GM12865 (cell line): ENCODE measurements at regions not wholly inside any gene's neighbourhood (a gene's known extent, or its start where the extent isn't known, plus 50 kb on each side); places are given as distances from the start of the nearest gene placed in this dataset.

Experiments
- DNase-seq: peaks from one replicate; pipeline ENCODE4 v3.0.0; 2010; ENCODE audit warnings: low read depth
- H3K4me3 ChIP-seq: 2 replicates; pipeline ENCODE4 v1.5.1; 2011; ENCODE audit warnings: mild to moderate bottlenecking, low read depth, low read length, control low read depth
- CTCF ChIP-seq: IDR thresholded peaks from 2 replicates; pipeline ENCODE4 v1.5.1; 2011; ENCODE audit warnings: low read length, control low read depth, low read depth, inconsistent platforms; ENCODE audit not compliant: insufficient read depth; ENCODE audit errors: missing control alignments

GRCh38 chr4:11919316-11919715 lies 490.6 kb upstream of the HS3ST1 start:
- no peak for TF ChIP-seq CTCF
- DNase-seq = no peak
- no peak overlapping the region for H3K4me3 ChIP-seq

GRCh38 chr4:11914406-11914805 lies 485.7 kb upstream of the HS3ST1 start:
- no peak for TF ChIP-seq CTCF
- no peak overlapping the region for H3K4me3 ChIP-seq
- DNase-seq = no peak

- TF ChIP-seq CTCF = no peak
- DNase-seq = no peak
- no peak overlapping the region for H3K4me3 ChIP-seq
These were observed 484.2 kb upstream of the HS3ST1 start for GRCh38 chr4:11912886-11913285.

GRCh38 chr4:11910812-11911211 lies 482.1 kb upstream of the HS3ST1 start:
- no peak overlapping the region for H3K4me3 ChIP-seq
- DNase-seq = no peak
- TF ChIP-seq CTCF = no peak

GRCh38 chr4:11908712-11909111 lies 480.0 kb upstream of the HS3ST1 start:
- no peak for TF ChIP-seq CTCF
- no peak for DNase-seq
- H3K4me3 ChIP-seq = no peak overlapping the region

- no peak for TF ChIP-seq CTCF
- DNase-seq = no peak
- H3K4me3 ChIP-seq = no peak overlapping the region
These were observed 479.5 kb upstream of the HS3ST1 start for GRCh38 chr4:11908205-11908604.

- no peak for DNase-seq
- no peak overlapping the region for H3K4me3 ChIP-seq
- TF ChIP-seq CTCF = no peak
These were observed 476.4 kb upstream of the HS3ST1 start for GRCh38 chr4:11904846-11905739.
